ENCODE measurements at regions not wholly inside any gene's neighbourhood (a gene's known extent, or its start where the extent isn't known, plus 50 kb on each side); places are given as distances from the start of the nearest gene placed in this dataset.
"Not testable (repeated sequence)": the region's sequence is repeated elsewhere in the genome, so short reads cannot be mapped to it uniquely, and the experiment has no call there.

DNA sequence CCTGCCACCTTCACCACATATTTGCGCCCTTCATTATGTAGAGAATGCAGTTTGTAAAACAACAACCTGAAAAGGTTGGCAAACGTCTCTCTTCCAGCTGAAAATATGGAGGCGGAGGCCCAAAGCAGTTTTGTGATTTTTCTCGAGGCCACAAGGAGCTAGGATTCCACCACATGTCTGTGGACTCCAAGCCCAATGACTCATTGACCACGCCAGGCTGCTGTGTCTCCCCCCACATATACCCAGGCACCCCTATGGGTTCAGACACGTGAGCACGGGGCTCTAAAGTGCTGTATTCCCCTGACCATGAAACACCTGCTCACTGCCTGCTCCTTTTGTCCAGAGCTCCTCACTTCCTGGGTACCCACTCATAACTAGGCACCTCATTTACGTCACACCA lies 121.4 kb upstream of the CDH5 start:
- DNase-seq (ENCODE audit: low spot score in 2 of 2, unreplicated experiment in 2 of 2): no peak
- Mint-ChIP-seq H3K36me3 (peaks cover 2% of the 10 kb centered on the region), H3K27ac (no peak overlapping the region), H3K4me3 (no peak overlapping the region), H3K27me3 (ENCODE audit: low read depth) (no peaks in the 10 kb centered on the region), H3K4me1 (peaks cover 10% of the 10 kb centered on the region), H3K9me3 (peaks cover 4% of the 10 kb centered on the region)
- no peak for TF ChIP-seq CTCF (IDR thresholded peaks at IDR 0.05; ENCODE audit: unreplicated experiment)

GRCh38 chr16:66242672-66243071 lies 123.8 kb upstream of the CDH5 start:
- Mint-ChIP-seq H3K4me3 (no peak overlapping the region), H3K27ac (no peak overlapping the region), H3K9me3 (peaks cover 15% of the 10 kb centered on the region), H3K27me3 (ENCODE audit: low read depth) (no peaks in the 10 kb centered on the region), H3K4me1 (peaks cover 3% of the 10 kb centered on the region), H3K36me3 (peaks cover 7% of the 10 kb centered on the region)
- no peak for DNase-seq (ENCODE audit: low spot score in 2 of 2, unreplicated experiment in 2 of 2)
- no peak for TF ChIP-seq CTCF (IDR thresholded peaks at IDR 0.05; ENCODE audit: unreplicated experiment)

DNA sequence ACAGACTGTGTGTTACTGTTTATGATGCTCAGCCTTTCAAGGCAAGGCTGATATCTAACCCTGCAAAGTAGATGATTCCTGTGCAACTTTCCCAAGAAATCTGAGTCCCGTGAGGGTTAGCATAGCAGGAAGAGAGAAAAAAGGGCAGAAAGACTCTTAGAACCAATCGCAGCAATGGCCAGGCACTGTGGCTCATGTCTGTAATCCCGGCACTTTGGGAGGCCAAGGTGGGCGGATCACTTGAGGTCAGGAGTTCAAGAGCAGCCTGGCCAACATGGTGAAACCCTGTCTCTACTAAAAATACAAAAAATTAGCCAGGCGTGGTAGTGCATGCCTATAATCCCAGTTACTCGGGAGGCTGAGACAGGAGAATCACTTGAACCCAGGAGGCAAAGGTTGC lies 124.3 kb upstream of the CDH5 start:
- H3K27me3 Mint-ChIP-seq (ENCODE audit: low read depth); H3K4me3 Mint-ChIP-seq; DNase-seq (ENCODE audit: low spot score in 2 of 2, unreplicated experiment in 2 of 2); H3K36me3 Mint-ChIP-seq; H3K27ac Mint-ChIP-seq; H3K4me1 Mint-ChIP-seq: not testable (repeated sequence)
- H3K9me3 Mint-ChIP-seq: peaks cover 15% of the 10 kb centered on the region

- DNase-seq (ENCODE audit: low spot score in 2 of 2, unreplicated experiment in 2 of 2): no peak
- no peak overlapping the region for H3K4me3 Mint-ChIP-seq
- TF ChIP-seq CTCF (IDR thresholded peaks at IDR 0.05; ENCODE audit: unreplicated experiment): no peak
- no peaks in the 10 kb centered on the region for H3K4me1 Mint-ChIP-seq
- H3K27ac Mint-ChIP-seq: no peak overlapping the region
- H3K27me3 Mint-ChIP-seq (ENCODE audit: low read depth): peaks cover 9% of the 10 kb centered on the region
- H3K36me3 Mint-ChIP-seq: peaks cover 7% of the 10 kb centered on the region
- H3K9me3 Mint-ChIP-seq: peaks cover 15% of the 10 kb centered on the region
Observed at GRCh38 chr16:66240631-66241395, 125.7 kb upstream of the CDH5 start.

GRCh38 chr16:66240088-66240487 lies 126.4 kb upstream of the CDH5 start:
- H3K9me3 Mint-ChIP-seq: peaks cover 15% of the 10 kb centered on the region
- H3K4me3 Mint-ChIP-seq: no peak overlapping the region
- no peak overlapping the region for H3K27ac Mint-ChIP-seq
- H3K4me1 Mint-ChIP-seq: no peaks in the 10 kb centered on the region
- H3K27me3 Mint-ChIP-seq (ENCODE audit: low read depth): peaks cover 15% of the 10 kb centered on the region
- TF ChIP-seq CTCF (IDR thresholded peaks at IDR 0.05; ENCODE audit: unreplicated experiment): no peak
- no peak for DNase-seq (ENCODE audit: low spot score in 2 of 2, unreplicated experiment in 2 of 2)
- peaks cover 7% of the 10 kb centered on the region for H3K36me3 Mint-ChIP-seq

DNA sequence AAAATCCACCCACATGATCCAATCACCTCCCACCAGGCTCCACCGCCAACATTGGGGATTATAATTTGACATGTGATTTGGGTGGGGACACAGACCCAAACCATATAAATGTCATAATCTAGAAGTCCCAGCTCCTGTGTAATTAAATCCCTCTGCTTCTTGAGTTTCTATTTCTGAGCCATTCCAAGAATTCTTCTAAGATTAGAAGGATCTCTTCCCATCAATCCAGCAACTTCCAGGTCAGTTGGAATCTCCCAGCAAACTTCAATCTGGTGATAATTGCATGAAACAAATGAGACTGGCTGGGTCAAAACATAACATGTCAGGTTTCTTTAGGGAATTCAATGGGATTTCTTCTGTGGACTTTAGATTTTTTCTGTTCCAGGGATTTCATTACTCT lies 127.8 kb upstream of the CDH5 start:
- peaks cover 18% of the 10 kb centered on the region for H3K27me3 Mint-ChIP-seq (ENCODE audit: low read depth)
- no peak for DNase-seq (ENCODE audit: low spot score in 2 of 2, unreplicated experiment in 2 of 2)
- H3K27ac Mint-ChIP-seq: no peak overlapping the region
- TF ChIP-seq CTCF (IDR thresholded peaks at IDR 0.05; ENCODE audit: unreplicated experiment): no peak
- H3K9me3 Mint-ChIP-seq: peaks cover 15% of the 10 kb centered on the region
- no peaks in the 10 kb centered on the region for H3K4me1 Mint-ChIP-seq
- no peak overlapping the region for H3K4me3 Mint-ChIP-seq
- peaks cover 7% of the 10 kb centered on the region for H3K36me3 Mint-ChIP-seq

All from mesothelial cell of epicardium (in vitro differentiated cells).